A549 (cell line): ENCODE measurements at regions not wholly inside any gene's neighbourhood (a gene's known extent, or its start where the extent isn't known, plus 50 kb on each side); places are given as distances from the start of the nearest gene placed in this dataset.

Source experiments
- CHD4 ChIP-seq: fragments of 200-600 bp; sonication (generic); IDR thresholded peaks from 2 replicates; pipeline ENCODE4 v1.6.1; 2016; ENCODE audit warnings: antibody characterized with exemption, mild to moderate bottlenecking, borderline replicate concordance
- GATA3 ChIP-seq: IDR thresholded peaks from 2 replicates; pipeline ENCODE4 v1.6.1; 2012; ENCODE audit warnings: borderline replicate concordance
- POLR2A ChIP-seq: IDR thresholded peaks from 2 replicates; pipeline ENCODE4 v1.6.1; 2012; ENCODE audit warnings: mild to moderate bottlenecking, low read length
- RAD21 ChIP-seq, 2 experiments: fragments of >200 bp in 1 of 2; sonication (Bioruptor Twin) in 1 of 2; formaldehyde crosslinking in 1 of 2; IDR thresholded peaks in 1 of 2; conservative IDR thresholded peaks in 1 of 2; 2 replicates in 1 of 2; 3 replicates in 1 of 2; pipeline ENCODE4 v1.6.1; 2012 to 2018; ENCODE audit warnings: inconsistent platforms in 1 of 2

DNA sequence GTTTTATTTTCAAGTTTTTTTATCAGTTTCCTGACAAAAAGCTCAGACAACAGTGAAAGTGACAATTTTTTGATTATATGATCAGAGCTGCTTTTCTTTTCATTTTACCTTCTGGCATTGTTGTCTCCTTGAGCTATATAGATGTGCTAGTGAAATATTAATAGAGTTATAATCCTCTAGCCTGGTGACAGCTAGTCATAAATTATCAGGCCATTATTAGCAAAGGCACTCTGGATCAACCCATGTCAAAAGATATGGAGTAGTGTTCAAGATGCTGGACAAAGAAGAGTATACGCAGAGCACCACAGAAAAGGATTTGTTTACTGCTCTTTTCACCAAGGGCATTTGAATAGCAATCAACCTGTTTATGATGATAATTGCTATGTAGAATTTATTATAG lies 1230.1 kb downstream of the HACE1 start:
- TF ChIP-seq RAD21 (conservative IDR thresholded peaks at IDR 0.05 in 1 of 2, IDR thresholded peaks at IDR 0.05 in 1 of 2) (no peak), CHD4 (no peak), POLR2A (no peak), GATA3 (no peak)
